ENCODE measurements at regions not wholly inside any gene's neighbourhood (a gene's known extent, or its start where the extent isn't known, plus 50 kb on each side); places are given as distances from the start of the nearest gene placed in this dataset.

- Histone ChIP-seq H3K4me1 (ENCODE audit: control insufficient read depth, insufficient read depth, low read length) (no peaks in the 10 kb centered on the region), H3K36me3 (ENCODE audit: control insufficient read depth, insufficient read depth, low read length) (no peaks in the 10 kb centered on the region), H3K9me3 (ENCODE audit: control insufficient read depth, insufficient read depth, low read length) (peaks cover 6% of the 10 kb centered on the region), H3K27me3 (ENCODE audit: control insufficient read depth, insufficient read depth, low read length) (no peaks in the 10 kb centered on the region), H3K27ac (ENCODE audit: low read length) (no peak overlapping the region), H3K4me3 (ENCODE audit: low read length) (no peak overlapping the region)
- Mint-ChIP-seq H3K27me3 (ENCODE audit: low read depth in 2 of 2) (no peaks in the 10 kb centered on the region), H3K4me3 (no peak overlapping the region), H3K27ac (no peak overlapping the region), H3K9me3 (peaks cover 13 to 14% of the 10 kb centered on the region in 2 donors), H3K4me1 (no peaks in the 10 kb centered on the region), H3K36me3 (no peaks in the 10 kb centered on the region)
- no peak for TF ChIP-seq CTCF (IDR thresholded peaks at IDR 0.05)
- DNase-seq (no peak), ATAC-seq (no peak)
- intact Hi-C loops (cut with micrococcal nuclease), result no loop called here
- 0% methylated on average over 1 of the region's 1 CpG for WGBS (ENCODE audit: insufficient coverage)
These were observed 1994.9 kb upstream of the FLRT2 start for GRCh38 chr14:83534995-83535394.

- ATAC-seq (no peak), DNase-seq (no peak)
- Histone ChIP-seq H3K9me3 (ENCODE audit: control insufficient read depth, insufficient read depth, low read length) (peaks cover 6% of the 10 kb centered on the region), H3K4me1 (ENCODE audit: control insufficient read depth, insufficient read depth, low read length) (no peaks in the 10 kb centered on the region), H3K36me3 (ENCODE audit: control insufficient read depth, insufficient read depth, low read length) (no peaks in the 10 kb centered on the region), H3K4me3 (ENCODE audit: low read length) (no peak overlapping the region), H3K27ac (ENCODE audit: low read length) (no peak overlapping the region), H3K27me3 (ENCODE audit: control insufficient read depth, insufficient read depth, low read length) (no peaks in the 10 kb centered on the region)
- no peaks in the 10 kb centered on the region for H3K36me3 Mint-ChIP-seq
- intact Hi-C loops (cut with micrococcal nuclease), result no loop called here
- peaks cover 13 to 14% of the 10 kb centered on the region in 2 donors for H3K9me3 Mint-ChIP-seq
- no peak overlapping the region for H3K4me3 Mint-ChIP-seq
- H3K27me3 Mint-ChIP-seq (ENCODE audit: low read depth in 2 of 2), result no peaks in the 10 kb centered on the region
- no peaks in the 10 kb centered on the region for H3K4me1 Mint-ChIP-seq
- no peak overlapping the region for H3K27ac Mint-ChIP-seq
- no peak for TF ChIP-seq CTCF (IDR thresholded peaks at IDR 0.05)
- WGBS (ENCODE audit: insufficient coverage), result 93% methylated on average over 4 of the region's 5 CpGs
These were observed 1994.5 kb upstream of the FLRT2 start for GRCh38 chr14:83535444-83535843.

GRCh38 chr14:83541147-83541546 is 1988.8 kb upstream of the FLRT2 start:
- Histone ChIP-seq H3K4me1 (ENCODE audit: control insufficient read depth, insufficient read depth, low read length) (no peaks in the 10 kb centered on the region), H3K27ac (ENCODE audit: low read length) (no peak overlapping the region), H3K4me3 (ENCODE audit: low read length) (no peak overlapping the region), H3K9me3 (ENCODE audit: control insufficient read depth, insufficient read depth, low read length) (peaks cover 4% of the 10 kb centered on the region), H3K27me3 (ENCODE audit: control insufficient read depth, insufficient read depth, low read length) (no peaks in the 10 kb centered on the region), H3K36me3 (ENCODE audit: control insufficient read depth, insufficient read depth, low read length) (no peaks in the 10 kb centered on the region)
- Mint-ChIP-seq H3K27me3 (ENCODE audit: low read depth in 2 of 2) (no peaks in the 10 kb centered on the region), H3K27ac (no peak overlapping the region), H3K9me3 (peaks cover 12% of the 10 kb centered on the region in 2 donors), H3K4me3 (no peak overlapping the region), H3K36me3 (no peaks in the 10 kb centered on the region), H3K4me1 (no peaks in the 10 kb centered on the region)
- ATAC-seq (no peak), DNase-seq (no peak)
- intact Hi-C loops (cut with micrococcal nuclease), result no loop called here
- WGBS (ENCODE audit: insufficient coverage), result 84% methylated on average over 12 of the region's 13 CpGs
- no peak for TF ChIP-seq CTCF (IDR thresholded peaks at IDR 0.05)

GRCh38 chr14:83548061-83548839 is 1981.7 kb upstream of the FLRT2 start:
- Histone ChIP-seq H3K36me3 (ENCODE audit: control insufficient read depth, insufficient read depth, low read length) (no peaks in the 10 kb centered on the region), H3K4me3 (ENCODE audit: low read length) (no peak overlapping the region), H3K9me3 (ENCODE audit: control insufficient read depth, insufficient read depth, low read length) (peaks cover 5% of the 10 kb centered on the region), H3K27ac (ENCODE audit: low read length) (no peak overlapping the region), H3K4me1 (ENCODE audit: control insufficient read depth, insufficient read depth, low read length) (no peaks in the 10 kb centered on the region), H3K27me3 (ENCODE audit: control insufficient read depth, insufficient read depth, low read length) (no peaks in the 10 kb centered on the region)
- DNase-seq, result no peak
- WGBS (ENCODE audit: insufficient coverage), result 68% methylated on average over 5 of the region's 5 CpGs
- no peak for TF ChIP-seq CTCF (IDR thresholded peaks at IDR 0.05)
- intact Hi-C loops (cut with micrococcal nuclease), result no loop called here
- H3K9me3 Mint-ChIP-seq, result peaks cover 10 to 13% of the 10 kb centered on the region in 2 donors
- no peak overlapping the region for H3K27ac Mint-ChIP-seq
- H3K4me3 Mint-ChIP-seq, result no peak overlapping the region
- ATAC-seq, result no peak
- no peaks in the 10 kb centered on the region for H3K4me1 Mint-ChIP-seq
- no peaks in the 10 kb centered on the region for H3K27me3 Mint-ChIP-seq (ENCODE audit: low read depth in 2 of 2)
- no peaks in the 10 kb centered on the region for H3K36me3 Mint-ChIP-seq

All from natural killer cell (primary cell).